HG03460 (cell line): ENCODE measurements at regions not wholly inside any gene's neighbourhood (a gene's known extent, or its start where the extent isn't known, plus 50 kb on each side); places are given as distances from the start of the nearest gene placed in this dataset.
A peak's percentile ranks its signal among the peaks of the same experiment; 100 is the strongest.

Experiments used
- ATAC-seq: cut with Tn5 transposase; IDR thresholded peaks from one replicate; pipeline ENCODE4 v1.9.1; 2021; ENCODE audit not compliant: unreplicated experiment

DNA sequence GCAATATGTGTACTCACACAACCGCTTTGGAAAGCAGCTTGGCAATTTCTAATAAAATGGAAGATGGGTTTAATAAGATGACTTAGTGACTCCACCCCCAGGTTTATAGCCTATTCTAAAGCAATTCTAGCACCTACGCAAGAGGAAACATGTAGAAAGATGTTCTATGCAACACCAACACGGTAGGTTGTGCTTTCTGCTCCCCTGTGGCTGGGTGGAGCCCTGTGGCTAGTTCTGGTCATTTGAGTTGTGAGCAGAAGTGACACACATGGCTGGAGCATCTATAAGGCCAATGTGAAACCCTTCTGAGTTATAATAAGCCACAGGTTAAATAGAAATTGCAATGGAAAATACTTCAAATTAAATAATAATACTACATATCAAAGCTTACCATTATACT is 310.7 kb downstream of the CD83 start:
- ATAC-seq: no peak

DNA sequence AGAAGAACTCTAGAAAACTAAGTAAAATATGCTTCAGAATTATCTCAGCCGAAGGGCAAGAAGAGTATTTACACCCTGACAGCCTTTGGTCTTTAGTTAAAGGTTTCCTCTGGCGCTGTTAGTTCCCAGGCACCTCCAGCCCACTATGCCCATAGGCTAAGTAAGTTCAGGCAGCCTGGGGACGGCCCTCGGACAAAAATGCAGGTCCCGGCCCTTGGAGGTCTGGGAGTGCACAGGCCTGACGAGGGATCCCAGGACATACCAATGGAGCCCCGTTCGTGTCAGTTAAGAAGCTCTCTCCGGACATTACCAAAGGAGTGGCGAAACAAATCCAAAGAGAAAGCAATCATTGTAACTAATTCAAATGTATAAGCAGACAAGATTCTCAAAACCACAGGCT is 311.8 kb downstream of the CD83 start:
- ATAC-seq: no peak

DNA sequence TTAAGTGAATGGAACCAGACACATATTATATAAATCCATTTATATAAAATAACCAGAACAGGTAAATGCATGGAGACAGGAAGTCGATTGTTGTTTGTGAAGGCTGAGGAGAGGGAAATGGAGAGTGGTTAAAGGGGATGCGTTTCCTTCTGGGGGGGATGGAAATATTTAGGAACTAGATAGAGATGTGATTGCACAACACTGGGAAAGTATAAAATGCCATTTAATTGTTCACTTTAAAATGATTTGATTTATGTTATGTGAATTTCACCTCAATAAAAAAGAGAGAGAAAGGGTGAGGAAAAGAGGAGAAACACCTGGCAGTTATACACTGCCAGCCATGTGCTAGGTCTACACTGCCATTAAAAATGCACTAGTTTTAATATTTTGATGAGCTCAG is 312.6 kb downstream of the CD83 start:
- no peak for ATAC-seq

DNA sequence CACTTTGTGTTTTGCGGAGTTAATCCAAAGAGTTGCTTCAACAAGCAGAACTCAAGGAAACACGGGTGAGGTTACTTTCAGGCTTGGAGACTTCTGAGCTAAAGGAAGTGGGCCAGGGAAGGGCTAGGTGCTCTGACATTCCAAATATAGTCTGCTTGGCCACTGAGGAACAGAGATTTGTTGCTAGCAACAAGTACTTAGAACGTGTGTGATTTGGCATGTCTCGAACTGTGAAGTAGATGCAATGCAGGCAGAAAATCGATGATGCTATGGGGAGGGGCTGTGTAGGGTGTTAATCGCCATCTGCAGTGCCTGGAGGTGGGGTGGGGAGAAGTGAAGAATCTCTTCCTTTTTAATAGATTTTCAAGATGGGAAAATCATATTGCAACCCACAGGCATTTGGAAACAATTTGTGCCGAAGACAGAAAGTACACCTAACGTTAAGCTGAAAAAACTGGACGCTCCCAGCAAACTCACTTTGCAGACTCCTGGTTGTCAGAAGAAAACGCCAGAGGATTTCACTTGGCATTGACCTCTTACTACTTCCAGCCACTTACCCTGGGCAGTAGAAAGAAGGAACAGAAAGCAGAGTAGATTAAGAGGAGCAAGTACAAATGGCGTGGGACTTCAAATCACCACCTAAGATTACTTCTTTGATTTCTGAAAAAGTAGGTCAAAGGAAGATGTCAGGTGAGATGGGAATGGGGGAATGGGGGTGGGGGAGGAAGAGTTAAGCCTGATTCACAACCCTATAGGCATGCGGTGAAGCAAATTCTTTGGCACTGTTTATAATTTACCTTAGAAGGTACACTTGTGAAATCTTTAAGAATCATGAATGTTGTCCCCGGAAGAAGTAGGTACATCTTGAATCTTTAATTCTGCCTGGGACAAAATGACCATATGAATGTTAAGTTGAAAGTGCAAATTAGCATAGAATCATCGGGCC is 314.1 kb downstream of the CD83 start:
- no peak for ATAC-seq

DNA sequence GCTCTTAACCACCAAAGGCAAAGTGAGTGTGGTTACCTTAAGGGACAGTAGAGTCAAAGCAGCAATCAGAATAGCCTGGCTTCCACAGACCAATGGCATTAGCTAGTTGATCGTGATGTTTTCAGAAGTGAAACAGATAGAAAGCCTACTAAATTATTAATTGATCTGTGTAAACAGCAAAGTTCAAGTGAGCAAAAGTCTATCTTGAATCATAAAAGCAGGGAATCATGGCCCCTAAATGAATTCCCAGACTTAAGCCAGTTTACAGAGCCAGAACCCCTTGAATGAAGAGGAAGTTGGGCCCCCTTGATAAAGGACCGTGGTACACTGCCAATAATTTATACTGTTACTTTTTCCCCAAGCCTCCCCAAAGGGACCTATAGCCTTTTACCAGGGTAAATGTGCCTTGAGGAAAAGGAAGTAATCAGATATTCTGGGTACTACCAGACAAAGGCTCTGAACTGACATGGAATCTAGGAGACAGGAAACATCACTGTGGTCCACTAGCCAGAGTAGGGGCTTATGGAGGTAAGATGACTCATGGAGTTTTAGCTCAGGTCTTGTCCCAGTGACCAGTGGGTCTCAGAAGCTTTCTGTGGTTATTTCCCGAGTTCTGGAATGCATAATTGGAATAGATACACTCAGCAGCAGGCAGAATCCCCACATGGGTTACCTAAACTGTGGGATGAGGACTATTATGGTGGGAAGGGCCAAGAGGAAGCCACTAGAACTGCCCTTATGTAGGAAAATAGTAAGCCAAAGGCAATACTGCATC is 317.5 kb downstream of the CD83 start:
- no peak for ATAC-seq

DNA sequence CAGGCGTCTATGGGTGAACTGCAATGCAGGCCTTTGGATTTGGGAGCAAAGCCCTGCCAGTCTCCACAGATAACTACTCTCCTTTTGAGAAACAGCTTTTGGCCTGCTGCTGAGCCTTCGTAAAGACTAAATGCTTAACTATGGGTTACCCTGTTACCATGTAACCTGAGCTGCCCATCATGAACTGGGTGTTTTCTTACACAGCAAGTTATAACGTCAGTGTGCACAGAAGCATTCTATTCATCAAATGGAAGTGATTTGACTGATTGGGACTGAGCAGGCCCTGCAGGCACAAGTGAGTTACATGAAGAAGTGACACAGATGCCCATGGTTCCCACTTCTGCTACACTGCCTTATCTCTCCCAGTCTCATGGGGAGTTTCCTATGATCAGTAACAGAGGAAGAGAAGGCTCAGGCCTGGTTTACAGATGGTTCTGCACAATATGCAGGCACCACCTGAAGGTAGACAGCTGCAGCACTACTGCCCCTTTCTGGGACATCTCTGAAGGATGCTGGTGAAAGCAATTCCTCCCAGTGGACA is 319.1 kb downstream of the CD83 start:
- ATAC-seq: no peak

DNA sequence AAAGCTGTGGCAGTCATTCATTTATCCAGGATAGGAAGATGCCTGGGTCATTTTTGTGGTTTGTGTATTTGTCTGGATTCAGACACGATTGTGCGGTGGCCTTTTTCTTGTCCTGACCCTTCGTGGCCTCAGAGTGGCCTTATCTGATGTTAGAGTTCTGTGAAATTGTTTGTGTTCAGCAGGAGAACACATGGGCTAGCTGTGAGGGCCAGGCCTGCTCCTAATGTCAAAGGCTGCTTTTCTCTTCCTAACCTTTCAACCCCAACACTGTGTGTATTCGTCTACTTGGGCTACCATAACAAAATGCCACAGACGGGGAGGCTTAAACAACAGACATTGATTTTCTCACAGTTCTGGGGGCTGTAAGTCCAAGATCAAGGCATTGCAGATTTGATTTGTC is 321.8 kb downstream of the CD83 start:
- ATAC-seq: no peak

DNA sequence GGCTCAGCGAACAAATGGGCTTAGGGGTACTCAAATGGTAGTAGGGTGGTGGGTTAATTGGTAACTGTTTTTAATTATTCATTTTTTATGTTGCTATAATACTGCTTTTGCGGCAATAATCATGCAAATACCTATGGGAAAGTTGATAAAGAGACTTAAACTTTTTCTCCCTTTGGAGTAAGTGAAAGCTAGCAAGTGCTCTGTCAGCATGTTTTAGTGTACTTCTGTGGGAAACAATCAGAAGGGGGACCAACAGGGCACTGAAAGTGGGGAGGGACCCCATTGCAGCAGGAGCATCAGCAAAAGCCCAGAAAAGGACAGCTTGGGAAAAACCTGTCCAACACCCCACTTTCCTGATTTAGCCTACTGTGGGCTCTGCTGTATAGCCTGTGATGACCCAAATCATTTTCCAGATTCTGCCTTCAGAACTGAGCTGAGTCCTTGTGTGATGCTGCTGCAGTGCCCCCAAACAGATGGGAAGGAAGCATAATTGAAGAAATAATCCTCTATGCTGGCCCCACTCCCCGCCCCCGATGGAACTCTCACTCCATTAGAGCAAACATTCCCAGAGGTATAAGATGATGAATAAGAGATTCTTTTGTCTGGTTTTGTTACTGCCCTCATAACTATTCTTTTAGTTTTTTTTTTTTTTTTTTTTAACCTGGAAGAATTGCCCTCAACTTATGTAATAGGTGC is 322.8 kb downstream of the CD83 start:
- ATAC-seq: no peak

DNA sequence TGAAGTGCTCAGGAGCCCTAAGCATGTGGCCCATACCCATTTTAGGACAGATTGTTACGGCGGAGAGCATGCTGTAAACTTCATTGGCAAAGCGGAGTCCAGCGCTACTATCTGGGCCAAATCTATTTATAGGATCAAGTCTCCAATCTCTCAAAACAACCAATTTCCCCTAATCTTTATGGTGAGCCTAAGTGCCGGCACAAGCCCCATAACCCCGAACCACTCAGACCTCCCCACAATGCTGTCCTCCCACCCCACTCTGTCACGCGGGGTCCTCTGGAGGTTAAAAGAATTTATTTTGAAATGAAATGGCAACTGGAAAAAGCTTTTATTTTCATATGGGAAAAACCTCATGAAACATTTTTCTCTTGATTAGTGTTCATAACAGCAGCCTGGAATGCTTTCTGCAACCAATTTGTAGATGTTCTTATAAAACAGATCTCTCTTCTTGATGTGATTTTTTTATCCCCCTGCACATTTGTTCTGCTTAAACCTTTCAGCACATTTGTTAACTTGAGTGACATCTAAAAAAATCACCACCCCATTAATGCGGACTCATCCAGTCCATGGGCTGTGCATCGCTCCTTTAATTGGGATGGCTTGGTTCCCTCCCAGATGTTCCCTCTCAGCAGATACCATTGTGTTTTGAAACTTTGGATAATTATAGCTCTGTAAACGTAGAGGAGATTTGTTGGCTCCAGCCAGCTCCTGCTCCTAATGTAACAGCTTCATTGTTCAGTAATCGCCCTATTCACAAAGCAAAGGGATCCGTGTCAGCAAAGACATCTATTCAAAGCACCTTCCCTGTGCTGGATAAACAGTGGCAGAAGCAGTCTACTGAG is 323.6 kb downstream of the CD83 start:
- ATAC-seq: no peak

DNA sequence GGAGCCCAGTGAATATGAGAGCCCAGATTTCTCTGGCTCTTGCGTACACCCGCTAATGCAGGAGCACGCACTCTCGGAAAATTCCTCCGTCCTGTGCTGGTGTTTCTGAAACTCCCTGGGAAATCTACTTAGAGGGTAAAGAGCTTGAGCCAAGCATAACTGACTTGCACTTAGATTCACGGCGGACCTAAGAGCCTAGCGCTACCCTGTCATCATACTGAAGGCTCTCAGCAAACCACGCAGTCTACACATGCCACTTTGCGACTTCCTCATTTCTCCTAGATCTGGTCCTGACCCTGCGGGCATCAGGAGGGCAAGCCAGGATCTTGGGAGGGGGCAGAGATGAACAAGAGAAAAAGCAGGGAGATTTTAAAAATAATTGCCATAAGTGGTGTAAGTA is 324.7 kb downstream of the CD83 start:
- ATAC-seq: no peak

DNA sequence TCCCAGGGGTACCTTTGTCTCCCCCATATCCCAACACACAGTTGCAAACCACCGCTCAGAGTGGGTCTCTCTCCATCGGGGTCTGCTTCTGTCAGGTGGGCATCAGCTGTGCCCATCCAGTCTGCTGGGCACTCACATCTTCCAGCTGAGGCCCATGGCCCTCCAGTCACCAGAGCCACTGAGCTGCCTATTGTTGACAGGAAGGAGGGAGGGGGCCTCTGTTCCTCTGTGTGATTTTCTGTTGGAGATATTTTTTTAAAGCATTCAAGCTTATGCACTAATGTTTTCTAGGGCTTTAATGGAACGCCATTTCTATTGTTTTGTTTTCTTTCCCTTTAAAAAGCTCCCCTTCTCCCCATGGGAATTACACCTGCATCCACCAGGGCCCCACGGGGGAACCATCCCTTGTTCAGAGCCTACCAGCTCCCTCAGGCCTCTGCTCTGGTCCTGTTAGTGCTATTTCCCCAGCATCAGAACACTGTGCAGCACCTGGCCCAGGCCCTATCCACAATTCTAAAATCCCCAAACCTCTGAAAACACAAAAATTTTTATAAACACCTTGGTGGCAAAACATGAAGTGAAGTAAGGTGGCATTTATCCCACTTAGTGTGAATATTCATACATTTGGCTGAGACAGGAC is 326.2 kb downstream of the CD83 start:
- no peak for ATAC-seq

DNA sequence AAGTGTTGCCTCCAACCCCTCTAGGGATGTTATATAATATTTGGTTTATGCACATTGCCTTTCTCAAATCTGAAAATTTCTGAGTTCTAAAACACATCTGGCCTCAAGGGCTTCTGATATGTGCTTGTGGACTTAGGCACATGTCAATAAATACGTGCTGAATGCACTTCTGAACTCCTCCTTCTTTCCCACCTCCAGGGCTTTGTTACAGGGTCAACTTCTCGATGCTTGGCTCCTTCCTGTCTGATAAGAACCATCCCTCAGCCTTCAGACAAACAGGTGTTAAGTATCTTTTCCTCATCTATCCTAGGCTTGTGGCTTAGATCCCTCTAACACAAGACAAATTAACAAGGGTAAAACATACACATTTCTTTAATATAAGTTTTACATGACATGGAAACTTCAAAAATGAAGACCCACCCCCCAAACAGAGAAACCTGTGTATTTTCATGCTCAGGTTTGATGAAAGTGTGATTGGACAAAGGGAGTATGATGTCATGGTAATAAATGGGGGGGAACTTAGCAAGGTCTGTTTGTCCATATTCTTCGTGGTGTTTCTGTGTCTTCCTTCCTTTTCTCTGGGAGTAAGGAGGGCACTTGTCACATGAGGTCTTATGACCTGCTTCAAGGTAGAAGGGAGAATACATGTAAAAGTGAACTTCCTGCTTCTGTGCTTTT is 326.9 kb downstream of the CD83 start:
- no peak for ATAC-seq

DNA sequence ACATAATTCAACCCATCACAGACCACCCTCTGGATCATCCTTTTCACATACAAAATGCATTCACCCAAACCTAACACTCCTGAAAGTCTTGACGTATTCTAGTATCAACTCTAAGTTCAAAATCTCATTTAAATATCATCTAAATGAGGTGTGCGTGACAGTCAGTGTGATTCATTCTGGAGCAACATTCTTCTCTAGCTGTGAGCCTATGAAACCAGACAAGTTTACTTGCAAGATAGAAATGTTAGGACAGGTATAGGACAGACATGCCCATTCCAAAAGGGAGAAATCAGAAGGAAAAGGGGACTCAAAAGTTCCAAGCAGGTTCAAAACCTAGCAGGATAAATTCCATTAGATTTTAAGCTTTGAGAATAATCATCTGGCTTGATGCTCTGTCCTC is 329.7 kb downstream of the CD83 start:
- no peak for ATAC-seq

DNA sequence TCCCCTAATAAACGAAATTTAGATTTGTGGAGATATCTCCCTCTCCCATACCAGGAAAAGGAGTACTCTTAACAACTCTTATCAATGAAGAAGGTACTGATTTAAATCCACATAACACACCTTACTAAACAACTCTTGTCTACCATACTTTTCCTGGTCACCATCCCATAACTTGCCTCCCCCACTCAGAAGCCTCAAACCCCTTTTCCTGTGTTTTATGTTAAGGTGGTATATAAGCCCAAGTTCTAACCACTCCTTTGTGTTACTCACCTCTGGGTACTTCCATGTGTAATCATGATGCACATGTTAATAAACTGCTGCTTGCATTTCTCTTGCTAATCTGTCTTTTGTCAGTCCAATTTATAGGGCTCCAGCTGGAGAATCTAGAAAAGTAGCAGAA is 330.7 kb downstream of the CD83 start:
- no peak for ATAC-seq

DNA sequence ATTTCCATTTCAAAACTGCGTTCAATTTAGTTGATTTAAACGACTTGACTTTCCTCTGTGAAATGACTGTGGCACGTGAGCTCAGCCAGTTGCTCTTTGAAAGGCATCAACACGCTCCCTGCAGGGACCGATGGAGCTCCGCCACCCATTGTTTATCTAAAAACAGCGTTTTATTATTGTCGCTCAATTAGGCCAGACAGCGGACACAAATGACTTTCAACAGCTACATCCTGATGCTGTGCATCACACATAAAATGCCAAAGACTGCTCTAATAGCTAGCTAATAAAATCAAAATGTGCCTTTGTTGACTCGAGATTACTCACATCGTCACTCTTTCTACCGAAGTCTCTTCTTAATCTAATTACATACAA is 332.5 kb downstream of the CD83 start:
- no peak for ATAC-seq

DNA sequence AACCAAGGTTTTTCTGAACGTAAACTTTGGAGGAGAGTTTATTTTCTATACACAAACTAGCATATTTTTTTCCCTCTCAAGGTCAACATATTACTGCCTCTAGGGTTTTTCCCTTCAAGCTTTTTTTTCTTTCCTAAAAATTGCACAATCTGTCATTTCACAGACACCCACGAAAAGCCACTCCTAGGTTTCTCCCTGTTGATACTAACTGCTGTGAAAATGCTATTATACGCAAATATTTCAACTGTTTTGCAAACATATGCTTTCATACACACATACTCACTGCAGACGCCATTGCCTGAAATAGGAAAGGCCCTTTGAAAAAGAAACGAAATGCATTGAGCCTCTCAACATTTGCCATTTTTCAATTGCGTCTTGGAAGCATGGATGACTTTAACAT is 333.0 kb downstream of the CD83 start:
- no peak for ATAC-seq

DNA sequence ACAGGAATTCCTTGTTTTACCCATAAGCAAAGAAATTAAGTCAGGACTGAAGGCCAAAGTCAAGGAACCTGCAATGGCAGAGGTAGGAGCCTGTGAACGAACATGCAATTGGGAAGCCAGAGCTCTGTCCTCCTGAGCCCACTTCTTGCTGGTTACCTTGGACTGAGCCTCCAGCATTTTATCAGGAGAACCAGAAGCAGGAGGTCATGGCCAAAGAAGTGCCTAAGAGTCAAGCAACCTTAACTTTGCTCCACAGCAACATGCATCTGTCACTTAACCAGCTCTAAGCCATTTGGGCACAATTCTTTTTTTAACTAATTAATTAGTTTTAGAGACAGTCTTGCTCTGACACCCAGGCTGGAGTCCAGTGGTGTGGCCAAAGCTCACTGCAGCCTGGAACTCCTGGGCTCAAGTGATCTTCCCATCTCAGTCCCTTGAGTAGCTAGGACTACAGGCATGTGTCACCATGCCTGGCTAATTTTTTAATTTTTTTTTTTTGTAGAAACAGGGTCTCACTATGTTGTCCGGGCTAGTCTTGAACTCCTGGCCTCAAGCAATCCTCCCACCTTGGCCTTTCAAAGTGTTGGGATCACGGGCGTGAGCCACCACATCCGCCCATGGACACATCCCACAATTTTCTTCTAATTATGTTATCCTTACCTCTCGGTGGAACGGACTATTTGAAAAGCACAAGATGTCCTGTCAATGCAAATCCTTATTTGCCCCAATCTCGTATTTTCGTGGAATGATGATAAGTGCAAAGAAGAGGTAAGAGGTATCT is 334.2 kb downstream of the CD83 start:
- ATAC-seq: no peak

DNA sequence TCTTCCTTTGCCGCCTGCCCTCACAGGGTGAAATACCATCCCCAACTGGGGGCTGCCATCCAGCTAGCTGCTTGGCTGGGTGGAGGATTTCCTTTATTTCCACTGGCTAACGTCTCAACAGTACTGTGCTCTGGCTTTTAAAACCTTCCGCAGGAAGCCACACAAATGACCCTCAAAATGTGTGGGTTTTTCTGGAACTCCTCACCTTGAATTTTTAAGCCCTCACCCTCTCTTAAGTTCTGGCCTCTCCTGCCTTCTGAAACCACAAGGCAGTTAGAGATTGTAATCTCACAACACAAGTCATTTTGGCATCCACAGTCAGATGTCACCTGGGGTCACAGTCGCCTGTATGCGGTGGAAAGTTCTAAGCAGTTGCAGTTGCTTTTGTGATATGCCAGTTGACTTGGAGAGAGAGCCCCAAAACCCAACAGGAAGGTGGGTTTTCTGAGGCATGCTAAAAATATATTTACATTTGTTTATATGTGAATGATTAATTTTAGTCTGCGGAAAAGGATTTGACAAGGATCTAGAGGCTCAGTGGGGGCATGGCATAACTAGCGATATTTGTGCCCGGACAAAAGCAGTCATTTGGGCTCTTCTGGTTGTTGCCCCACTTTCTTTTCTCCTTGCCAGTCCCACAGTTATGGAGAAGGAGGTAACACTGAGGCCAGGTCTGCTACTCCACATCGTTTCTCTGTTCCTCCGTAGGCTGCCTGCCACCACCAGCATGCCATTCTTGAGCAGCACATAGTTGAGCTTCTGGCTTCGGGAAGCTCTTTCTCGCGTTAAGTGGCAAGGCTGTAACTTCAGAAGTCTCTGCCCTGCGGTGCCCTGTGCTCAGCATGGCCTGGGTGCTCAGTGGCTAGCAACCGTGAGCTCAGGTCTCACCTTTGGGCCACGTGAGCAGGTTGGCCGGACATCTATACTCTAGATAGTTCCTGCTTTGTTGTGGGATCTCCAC is 335.3 kb downstream of the CD83 start:
- ATAC-seq: peak; percentile 70
